ENCODE measurements at regions not wholly inside any gene's neighbourhood (a gene's known extent, or its start where the extent isn't known, plus 50 kb on each side); places are given as distances from the start of the nearest gene placed in this dataset.

DNA sequence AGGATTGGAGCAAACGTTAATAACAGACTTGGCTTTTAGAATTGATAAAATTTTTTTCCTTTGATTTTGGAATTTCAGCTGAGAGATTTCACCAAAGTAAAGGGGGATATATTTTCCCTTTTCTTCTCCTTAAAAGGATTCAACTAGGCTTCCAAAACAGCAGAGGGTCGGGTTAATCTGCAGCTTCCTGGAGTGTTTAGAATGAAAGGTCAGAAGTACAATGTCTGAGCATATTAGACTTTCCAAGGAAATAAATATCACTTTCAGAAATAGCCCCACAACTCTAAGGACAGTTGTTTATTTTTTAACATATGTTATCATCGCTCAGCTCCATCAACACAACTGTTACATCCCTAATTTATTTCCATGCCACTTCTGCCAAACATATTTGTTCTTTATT lies 1532.9 kb upstream of the RAG2 start:
- TF ChIP-seq, protein P1, sequence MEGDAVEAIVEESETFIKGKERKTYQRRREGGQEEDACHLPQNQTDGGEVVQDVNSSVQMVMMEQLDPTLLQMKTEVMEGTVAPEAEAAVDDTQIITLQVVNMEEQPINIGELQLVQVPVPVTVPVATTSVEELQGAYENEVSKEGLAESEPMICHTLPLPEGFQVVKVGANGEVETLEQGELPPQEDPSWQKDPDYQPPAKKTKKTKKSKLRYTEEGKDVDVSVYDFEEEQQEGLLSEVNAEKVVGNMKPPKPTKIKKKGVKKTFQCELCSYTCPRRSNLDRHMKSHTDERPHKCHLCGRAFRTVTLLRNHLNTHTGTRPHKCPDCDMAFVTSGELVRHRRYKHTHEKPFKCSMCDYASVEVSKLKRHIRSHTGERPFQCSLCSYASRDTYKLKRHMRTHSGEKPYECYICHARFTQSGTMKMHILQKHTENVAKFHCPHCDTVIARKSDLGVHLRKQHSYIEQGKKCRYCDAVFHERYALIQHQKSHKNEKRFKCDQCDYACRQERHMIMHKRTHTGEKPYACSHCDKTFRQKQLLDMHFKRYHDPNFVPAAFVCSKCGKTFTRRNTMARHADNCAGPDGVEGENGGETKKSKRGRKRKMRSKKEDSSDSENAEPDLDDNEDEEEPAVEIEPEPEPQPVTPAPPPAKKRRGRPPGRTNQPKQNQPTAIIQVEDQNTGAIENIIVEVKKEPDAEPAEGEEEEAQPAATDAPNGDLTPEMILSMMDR (IDR thresholded peaks at IDR 0.05): no peak
- no peak for TF ChIP-seq POLR2A (IDR thresholded peaks at IDR 0.05)

All from uterus (tissue), 2 donors.